ENCODE measurements at regions not wholly inside any gene's neighbourhood (a gene's known extent, or its start where the extent isn't known, plus 50 kb on each side); places are given as distances from the start of the nearest gene placed in this dataset.
"Not testable (repeated sequence)": the region's sequence is repeated elsewhere in the genome, so short reads cannot be mapped to it uniquely, and the experiment has no call there.

GRCh38 chrX:10676235-10676957, 56.0 kb upstream of the MID1 start:
- DNase-seq (ENCODE audit: low read depth), result no peak

- DNase-seq (ENCODE audit: low read depth), result no peak
Observed at GRCh38 chrX:10677490-10677889, 57.1 kb upstream of the MID1 start.

GRCh38 chrX:10679387-10679786, 59.0 kb upstream of the MID1 start:
- no peak for DNase-seq (ENCODE audit: low read depth)

DNA sequence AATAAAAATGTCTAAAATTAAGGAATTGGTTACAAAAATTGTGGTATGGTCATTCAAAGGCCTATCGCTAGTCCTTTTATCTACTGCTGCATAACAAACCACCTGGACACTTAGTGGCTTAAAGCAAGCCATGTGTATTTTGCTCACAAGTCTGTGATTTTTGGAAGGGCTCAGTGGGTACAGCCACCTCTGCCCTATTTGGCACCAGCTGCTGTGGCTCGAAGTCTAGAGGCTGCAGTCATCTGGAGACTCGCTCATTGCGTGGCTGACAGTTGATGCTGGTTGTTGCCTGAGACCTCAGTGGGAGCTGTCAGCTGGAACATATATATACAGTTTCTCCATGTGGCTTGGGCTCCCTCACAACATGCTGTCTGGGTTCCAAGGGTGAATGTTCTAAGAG, 60.8 kb upstream of the MID1 start:
- DNase-seq (ENCODE audit: low read depth), result no peak

DNA sequence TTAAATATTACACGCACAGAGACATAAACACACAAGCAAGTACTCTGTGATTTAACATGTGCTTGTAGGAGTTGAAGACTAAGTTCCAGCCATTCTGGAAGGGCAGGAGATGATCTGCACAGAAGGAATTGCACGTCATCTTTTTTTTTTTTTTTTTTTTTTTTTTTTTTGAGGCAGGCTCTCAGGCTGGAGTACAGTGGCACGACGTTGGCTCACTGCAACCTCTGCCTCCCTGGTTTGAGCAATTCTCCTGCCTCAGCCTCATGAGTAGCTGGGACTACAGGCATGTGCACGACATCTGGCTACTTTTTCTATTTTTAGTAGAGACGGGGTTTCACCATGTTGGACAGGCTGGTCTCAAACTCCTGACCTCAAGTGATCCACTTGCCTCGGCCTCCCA, 63.2 kb upstream of the MID1 start:
- DNase-seq (ENCODE audit: low read depth), result not testable (repeated sequence)

GRCh38 chrX:10685923-10686595, 65.7 kb upstream of the MID1 start:
- DNase-seq (ENCODE audit: low read depth), result no peak

DNA sequence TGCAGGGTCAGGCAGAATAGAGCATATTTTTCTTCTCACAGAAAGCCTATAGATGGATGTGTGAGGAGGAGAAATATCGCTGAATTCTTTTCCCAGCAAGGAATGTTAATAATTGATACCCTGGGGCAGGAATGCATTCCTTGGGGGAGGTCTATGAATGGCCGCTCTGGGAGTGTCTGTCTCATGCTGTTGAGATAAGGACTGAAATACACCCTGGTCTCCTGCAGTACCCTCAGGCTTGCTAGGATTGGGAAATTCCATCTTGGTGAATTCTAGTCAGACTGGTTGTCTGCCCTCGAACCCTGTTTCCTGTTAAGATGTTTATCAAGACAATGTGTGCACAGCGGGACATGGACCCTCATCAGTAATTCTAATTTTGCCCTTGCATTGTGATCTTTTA, 71.4 kb upstream of the MID1 start:
- DNase-seq (ENCODE audit: low read depth), result not testable (repeated sequence)

GRCh38 chrX:10697616-10698317, 77.4 kb upstream of the MID1 start:
- DNase-seq (ENCODE audit: low read depth), result no peak

DNA sequence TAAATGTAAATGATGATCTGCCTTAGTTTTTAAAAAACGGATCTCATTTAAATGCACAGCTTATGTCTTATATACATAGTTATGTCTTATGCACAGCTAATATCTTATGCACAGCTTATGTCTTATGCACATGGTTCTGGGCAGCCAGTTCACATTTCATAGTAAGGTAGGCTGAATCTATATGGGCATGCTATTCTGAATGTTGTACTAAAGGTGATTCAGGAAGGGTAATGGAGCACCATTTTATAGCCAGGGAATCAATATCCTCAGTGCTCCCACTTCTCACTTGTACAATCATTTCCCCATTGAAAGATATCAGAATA, 77.9 kb upstream of the MID1 start:
- no peak for DNase-seq (ENCODE audit: low read depth)

- DNase-seq (ENCODE audit: low read depth), result no peak
Observed at GRCh38 chrX:10702031-10702430, 81.6 kb upstream of the MID1 start.

DNA sequence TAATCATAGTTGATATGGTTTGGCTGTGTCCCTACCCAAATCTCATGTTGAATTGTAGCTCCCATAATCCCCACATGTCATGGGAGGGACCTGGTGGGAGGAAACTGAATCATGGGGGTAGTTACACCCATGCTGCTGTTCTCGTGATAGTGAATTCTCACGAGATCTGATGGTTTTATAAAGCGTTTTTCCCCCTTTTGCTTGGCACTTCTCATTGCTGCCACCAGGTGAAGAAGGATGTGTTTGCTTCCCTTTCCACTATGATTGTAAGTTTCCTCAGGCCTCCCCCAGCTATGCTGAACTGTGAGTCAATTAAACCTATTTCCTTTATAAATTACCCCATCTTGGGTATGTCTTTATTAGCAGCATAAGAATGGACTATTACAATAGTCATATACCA, 86.0 kb upstream of the MID1 start:
- not testable (repeated sequence) for DNase-seq (ENCODE audit: low read depth)

- DNase-seq (ENCODE audit: low read depth), result no peak
Observed at GRCh38 chrX:10707773-10708172, 87.4 kb upstream of the MID1 start.

DNA sequence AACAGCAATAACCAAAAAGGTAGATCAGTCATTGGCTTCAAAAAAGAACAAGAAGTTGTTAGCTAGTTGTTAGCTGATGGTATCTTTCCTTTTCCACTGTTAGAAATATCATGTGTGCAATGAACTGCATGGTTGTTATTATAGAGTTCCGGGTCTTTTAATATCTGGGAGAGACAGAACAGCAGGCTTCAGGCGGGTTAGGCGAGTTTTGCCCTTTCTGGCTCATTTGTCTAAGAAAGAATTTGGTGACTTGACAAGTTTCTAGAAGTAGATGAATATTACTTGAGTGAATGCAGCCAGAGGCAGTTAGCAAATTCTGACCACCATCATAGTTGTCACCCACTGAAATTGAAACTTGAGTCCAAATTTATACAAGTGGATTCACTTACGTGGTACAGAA, 88.9 kb upstream of the MID1 start:
- no peak for DNase-seq (ENCODE audit: low read depth)

DNA sequence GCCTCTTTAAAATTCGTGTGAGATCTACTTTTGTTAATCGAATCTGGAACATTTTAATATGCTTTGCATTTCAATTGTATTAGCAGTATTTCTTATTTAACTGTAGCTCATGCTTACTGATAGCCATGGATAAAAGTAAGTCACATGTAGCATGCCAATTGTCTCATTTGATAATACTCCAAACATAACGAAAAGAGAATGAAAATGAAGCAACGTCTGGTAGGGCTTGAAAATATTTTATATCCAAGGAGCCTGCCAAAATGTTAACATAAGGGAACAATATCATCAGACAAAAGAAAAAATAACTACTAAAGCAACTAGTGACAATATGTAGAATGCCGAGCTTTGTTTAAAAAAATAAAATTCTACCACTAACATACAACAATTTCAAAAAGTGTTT, 94.1 kb upstream of the MID1 start:
- DNase-seq (ENCODE audit: low read depth), result no peak

DNA sequence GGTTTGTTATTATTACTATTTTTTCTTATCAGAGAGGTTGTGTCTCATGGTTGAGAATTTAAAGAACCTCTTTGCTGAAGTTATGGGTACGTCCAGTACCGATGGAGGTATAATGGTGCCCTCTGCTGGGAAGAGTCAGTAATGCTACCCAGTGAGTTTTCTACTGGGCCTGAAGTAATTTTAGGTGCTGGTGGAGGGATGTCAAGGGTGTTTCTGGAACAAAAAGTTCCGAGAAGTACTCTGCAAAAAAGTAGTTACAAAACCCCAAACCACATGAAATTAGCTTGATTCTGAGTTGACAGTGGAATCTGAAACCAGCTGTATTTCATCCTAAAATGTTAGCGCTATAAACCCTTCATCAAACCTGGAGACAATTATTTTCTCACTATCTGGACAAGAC, 102.5 kb upstream of the MID1 start:
- peak; percentile 60 for DNase-seq (ENCODE audit: low read depth)

- DNase-seq (ENCODE audit: low read depth), result no peak
Observed at GRCh38 chrX:10725071-10725470, 104.7 kb upstream of the MID1 start.

DNA sequence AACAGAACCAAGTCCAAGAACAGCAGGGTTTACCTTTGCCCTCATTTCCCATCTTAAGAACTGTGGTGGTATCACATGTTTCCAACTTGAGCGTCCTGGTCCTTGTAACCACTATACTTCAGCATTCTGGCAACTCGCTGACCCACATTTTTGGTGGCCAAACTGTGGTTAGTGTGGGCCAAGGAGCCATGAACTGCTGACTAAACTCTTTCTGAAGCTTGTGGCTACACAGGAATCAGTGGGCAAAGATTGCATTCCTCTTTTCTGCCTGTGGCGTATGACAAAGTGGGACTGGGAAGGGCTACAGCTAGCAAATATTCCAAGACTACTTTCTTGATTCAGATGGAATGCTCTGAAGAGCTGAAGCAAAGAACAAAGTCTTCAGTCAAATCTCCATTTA, 106.3 kb upstream of the MID1 start:
- peak; percentile 78 for DNase-seq (ENCODE audit: low read depth)

GRCh38 chrX:10728806-10729389, 108.5 kb upstream of the MID1 start:
- DNase-seq (ENCODE audit: low read depth), result no peak

GRCh38 chrX:10739426-10739825, 119.0 kb upstream of the MID1 start:
- DNase-seq (ENCODE audit: low read depth), result no peak

GRCh38 chrX:10741003-10741402, 120.6 kb upstream of the MID1 start:
- peak; percentile 15 for DNase-seq (ENCODE audit: low read depth)

- peak; percentile 10 for DNase-seq (ENCODE audit: low read depth)
Observed at GRCh38 chrX:10741550-10741949, 121.2 kb upstream of the MID1 start.

- no peak for DNase-seq (ENCODE audit: low read depth)
Observed at GRCh38 chrX:10743476-10743875, 123.1 kb upstream of the MID1 start.

- DNase-seq (ENCODE audit: low read depth), result no peak
Observed at GRCh38 chrX:10744007-10744406, 123.6 kb upstream of the MID1 start.

Data from amniotic epithelial cell (primary cell).